ENCODE measurements at regions not wholly inside any gene's neighbourhood (a gene's known extent, or its start where the extent isn't known, plus 50 kb on each side); places are given as distances from the start of the nearest gene placed in this dataset.

GRCh38 chr6:66717801-66718200 is 1010.8 kb upstream of the EYS start:
- TF ChIP-seq TAF1 (IDR thresholded peaks at IDR 0.05; ENCODE audit: low read depth, low read length) = no peak
- no peak for TF ChIP-seq POLR2AphosphoS5 (IDR thresholded peaks at IDR 0.05; ENCODE audit: low read depth, low read length)
- no peak for TF ChIP-seq SPI1 (IDR thresholded peaks at IDR 0.05; ENCODE audit: low read depth, low read length)
- TF ChIP-seq POLR2A (IDR thresholded peaks at IDR 0.05; ENCODE audit: low read depth, low read length) = no peak
- no peak for TF ChIP-seq POU2F2 (IDR thresholded peaks at IDR 0.05; ENCODE audit: low read depth, low read length)

All from GM12891 (cell line).